Left renal cortex interstitium (tissue), 4 donors: ENCODE measurements at regions not wholly inside any gene's neighbourhood (a gene's known extent, or its start where the extent isn't known, plus 50 kb on each side); places are given as distances from the start of the nearest gene placed in this dataset.
"Not testable (repeated sequence)": the region's sequence is repeated elsewhere in the genome, so short reads cannot be mapped to it uniquely, and the experiment has no call there.

Experiments
- DNase-seq, 4 donors: peaks; one replicate each; pipeline ENCODE4 v3.0.0-alpha.2; 2013; ENCODE audit warnings: low read depth in 4 of 4, low spot score in 2 of 4, missing footprints in 1 of 4

DNA sequence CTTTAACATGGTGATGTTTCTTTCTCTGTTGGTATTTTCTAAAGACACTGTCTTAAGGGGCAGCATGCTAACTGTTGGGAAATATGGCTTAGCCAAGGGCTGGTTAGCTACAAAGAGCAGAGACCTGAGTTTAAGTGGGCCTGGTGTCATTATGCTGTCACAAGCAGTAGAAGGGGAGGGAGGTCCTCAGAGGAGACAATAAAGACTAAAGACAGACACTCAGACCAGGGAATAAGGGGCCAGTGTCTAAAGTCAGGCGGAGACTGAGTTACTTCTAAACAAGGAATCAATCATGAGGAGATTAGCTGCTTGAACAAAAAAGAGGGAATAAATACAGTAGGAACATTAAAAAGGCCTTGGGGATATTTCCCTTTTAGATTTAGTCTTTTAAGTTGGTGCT, 142.7 kb upstream of the DPPA4 start:
- no peak for DNase-seq

DNA sequence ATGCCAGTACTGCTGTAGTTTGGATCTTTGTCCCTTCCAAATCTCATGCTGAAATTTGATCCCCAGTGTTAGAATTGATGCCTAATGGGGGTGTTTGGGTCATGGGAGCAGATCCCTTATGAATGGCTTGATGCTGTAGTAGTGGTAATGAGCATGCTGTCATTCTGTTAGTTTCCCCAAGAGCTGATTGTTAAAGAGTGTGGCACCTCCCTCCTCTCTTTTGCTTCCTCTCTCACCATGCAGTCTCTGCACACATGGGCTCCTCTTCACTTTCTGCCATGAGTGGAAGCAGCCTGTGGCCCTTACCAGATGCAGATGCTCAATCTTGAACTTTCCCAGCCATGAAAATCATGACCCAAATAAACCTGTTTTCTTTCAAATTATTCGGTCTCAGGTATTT, 141.3 kb upstream of the DPPA4 start:
- DNase-seq: no peak

DNA sequence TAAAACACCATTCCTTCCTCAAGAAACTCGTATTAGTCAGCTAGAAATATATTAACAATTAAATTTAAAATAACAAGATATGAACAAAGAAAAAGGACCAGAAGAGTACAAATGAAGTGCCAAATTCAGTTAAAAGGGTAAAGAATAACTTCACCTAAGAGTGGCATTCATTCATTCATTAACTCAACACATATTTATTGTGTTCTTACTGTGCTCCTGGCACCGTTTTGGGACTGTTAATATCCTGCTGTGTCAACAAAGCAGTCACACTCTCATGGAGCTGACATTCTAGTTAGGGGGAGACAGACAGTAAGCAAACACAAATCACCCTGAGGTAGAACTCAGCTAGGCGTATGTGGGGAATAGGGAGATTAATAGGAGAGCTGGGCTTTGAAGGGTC, 123.6 kb upstream of the DPPA4 start:
- no peak for DNase-seq

DNA sequence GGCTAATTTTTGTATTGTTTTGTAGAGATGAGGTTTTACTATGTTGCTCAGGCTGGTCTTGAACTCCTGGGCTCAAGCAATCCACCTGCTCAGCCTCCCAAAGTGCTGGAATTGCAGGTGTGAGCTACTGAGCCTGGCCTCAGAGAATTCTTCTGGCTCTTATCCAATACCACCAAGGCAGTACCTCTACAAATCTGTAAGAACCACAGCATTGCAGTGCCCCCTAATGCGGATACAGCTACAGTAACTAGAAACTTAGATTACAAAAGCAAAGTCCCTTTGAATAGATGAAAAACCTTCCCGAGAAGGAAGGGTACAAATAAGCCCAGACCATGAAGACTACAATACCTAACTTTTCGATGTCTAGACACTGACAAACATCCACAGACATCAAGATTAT, 107.9 kb upstream of the DPPA4 start:
- DNase-seq: no peak

DNA sequence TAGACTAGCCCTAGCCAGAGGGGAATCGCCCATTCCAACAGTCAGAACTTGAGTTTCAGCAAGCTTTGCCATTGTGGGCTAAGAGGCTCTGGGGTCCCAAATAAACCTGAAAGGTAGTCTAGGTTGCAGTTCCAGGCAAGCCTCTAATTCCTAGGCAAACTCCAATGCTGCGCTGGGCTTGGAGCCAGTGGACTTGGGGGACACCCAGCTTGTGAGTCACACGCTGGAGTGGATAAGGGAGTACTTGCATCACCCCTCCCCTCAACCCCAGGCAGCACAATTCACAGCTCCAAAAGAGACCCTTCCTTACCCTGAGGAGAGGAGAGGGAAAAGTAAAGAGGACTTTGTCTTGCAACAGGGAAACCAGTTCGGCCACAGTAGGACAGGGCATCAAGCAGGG, 105.2 kb upstream of the DPPA4 start:
- no peak for DNase-seq

DNA sequence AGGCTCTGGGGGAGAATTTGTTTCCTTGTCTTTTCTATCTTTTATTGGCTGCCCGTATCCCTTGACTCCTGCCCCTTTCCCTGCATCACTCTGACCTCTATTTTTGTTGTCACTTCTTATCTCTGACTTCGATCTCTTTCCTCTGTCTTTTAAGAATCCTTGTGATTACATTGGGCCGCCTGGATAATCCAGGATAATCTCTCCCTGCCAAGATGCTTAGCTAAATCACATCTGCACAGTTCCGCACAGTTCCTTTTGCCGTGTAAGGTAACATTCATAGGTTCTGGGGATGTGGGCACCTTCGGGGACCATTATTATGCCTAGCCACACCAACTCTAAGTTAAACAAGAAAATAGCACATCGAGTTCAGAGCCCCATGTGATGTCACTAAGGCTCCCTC, 103.0 kb upstream of the DPPA4 start:
- DNase-seq: no peak

GRCh38 chr3:109432833-109433232, 95.5 kb upstream of the DPPA4 start:
- no peak for DNase-seq

- DNase-seq: no peak
These were observed 93.7 kb upstream of the DPPA4 start for GRCh38 chr3:109430911-109431563.

GRCh38 chr3:109413049-109413448, 75.7 kb upstream of the DPPA4 start:
- no peak for DNase-seq

DNA sequence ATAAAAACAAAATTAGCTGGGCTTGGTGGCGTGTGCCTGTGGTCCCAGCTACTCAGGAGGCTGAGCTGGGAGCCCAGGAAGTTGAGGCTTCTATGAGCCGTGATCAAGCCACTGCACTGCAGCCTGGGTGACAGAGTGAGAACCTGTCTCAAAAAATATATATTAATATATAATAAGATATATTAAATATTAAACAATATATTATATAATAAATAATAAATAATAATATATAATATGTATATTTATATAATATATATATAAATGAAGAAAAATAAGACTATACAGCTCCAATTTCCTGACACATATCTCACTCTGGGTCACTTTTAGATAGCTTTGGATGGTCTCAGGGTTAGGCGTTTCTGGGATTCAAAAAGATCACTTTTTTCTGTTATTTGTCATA, 74.2 kb upstream of the DPPA4 start:
- no peak for DNase-seq

DNA sequence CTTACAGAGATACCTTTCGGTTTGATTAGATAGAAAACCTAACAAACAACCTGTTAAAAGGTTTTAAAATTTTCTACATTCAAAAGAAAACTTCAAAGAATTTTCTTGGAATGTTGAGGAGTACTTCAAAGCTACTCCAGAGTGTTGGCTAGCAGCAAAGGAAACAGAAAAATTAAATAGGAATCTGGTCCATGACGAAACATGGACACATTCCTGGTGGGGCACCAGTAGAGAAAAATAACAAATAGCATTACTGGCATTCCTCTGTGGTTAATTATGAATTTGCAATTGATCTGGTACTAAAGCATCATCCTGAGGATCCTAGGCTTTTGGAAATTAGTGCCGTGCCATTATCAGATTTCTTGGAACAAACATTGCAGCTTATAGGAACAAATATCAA, 59.5 kb upstream of the DPPA4 start:
- no peak for DNase-seq

DNA sequence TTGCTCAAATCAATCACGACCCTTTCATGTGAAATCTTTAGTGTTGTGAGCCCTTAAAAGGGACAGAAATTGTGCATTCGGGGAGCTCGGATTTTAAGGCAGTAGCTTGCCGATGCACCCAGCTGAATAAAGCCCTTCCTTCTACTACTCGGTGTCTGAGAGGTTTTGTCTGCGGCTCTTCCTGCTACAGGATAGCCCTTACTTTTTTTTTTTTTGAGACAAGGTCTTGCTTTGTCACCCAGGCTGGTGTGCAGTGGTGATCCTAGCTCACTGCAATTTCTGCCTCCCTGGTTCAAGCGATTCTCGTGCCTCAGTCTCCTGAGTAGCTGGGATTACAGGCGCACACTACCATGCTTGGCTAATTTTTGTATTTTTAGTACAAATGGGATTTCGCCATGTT, 56.4 kb upstream of the DPPA4 start:
- DNase-seq: not testable (repeated sequence)

DNA sequence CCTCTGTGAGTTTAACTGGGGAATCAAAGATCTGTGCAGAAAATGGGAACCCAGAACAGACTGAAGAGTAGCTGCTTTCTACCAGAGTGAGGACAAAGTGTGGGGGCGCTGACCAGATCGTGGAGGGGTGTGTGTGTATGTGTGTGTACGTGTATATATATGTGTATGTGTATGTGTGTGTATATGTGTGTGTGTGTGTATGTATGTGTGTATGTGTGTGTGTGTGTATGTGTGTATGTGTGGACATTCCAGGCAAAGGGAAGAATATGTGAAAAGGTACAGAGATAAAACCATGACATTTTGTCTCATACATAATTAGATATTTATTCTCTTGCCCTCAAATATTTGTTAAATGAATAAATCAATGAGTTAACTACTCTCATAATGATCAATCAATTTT, 54.9 kb upstream of the DPPA4 start:
- no peak for DNase-seq

- DNase-seq: no peak
These were observed 50.3 kb upstream of the DPPA4 start for GRCh38 chr3:109387621-109388020.

DNA sequence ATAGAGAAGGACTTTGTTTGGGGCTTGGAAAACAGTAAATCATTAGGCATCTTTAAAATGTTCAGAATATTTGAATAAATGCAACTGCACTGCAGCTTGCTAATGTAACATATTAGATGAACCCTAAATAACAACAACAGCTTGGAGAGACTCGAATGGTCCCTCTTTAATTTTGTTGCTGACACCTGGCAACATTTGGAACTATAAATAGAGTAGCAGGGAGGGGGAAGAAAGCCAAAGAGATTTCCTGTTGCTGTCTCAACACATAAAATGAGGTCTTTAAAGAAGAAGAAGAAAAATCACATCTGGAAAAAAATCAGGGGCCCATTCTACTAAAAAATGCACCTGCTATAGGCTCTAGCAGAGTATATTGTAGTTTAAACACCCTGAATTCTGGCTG, 49.9 kb upstream of the DPPA4 start:
- DNase-seq: peak in 2 of 4 donors; percentile 26 to 48
